A673 (cell line): ENCODE measurements at regions not wholly inside any gene's neighbourhood (a gene's known extent, or its start where the extent isn't known, plus 50 kb on each side); places are given as distances from the start of the nearest gene placed in this dataset.

ENCODE experiments used
- EZH2 ChIP-seq: fragments of 200-600 bp; sonication (generic); IDR thresholded peaks from 2 replicates; pipeline ENCODE4 v1.6.1; 2017; ENCODE audit warnings: borderline replicate concordance, low read depth, mild to moderate bottlenecking, mixed read lengths, antibody characterized with exemption, low read length; ENCODE audit not compliant: poor library complexity, severe bottlenecking
- TF ChIP-seq, protein P1 (sequence below): fragments of 300-800, 200-600 bp; sonication (generic); conservative IDR thresholded peaks from 2 replicates; pipeline ENCODE4 v1.5.1; 2017; ENCODE audit warnings: low read depth, mild to moderate bottlenecking, antibody characterized with exemption, low read length, moderate library complexity, mixed read lengths

DNA sequence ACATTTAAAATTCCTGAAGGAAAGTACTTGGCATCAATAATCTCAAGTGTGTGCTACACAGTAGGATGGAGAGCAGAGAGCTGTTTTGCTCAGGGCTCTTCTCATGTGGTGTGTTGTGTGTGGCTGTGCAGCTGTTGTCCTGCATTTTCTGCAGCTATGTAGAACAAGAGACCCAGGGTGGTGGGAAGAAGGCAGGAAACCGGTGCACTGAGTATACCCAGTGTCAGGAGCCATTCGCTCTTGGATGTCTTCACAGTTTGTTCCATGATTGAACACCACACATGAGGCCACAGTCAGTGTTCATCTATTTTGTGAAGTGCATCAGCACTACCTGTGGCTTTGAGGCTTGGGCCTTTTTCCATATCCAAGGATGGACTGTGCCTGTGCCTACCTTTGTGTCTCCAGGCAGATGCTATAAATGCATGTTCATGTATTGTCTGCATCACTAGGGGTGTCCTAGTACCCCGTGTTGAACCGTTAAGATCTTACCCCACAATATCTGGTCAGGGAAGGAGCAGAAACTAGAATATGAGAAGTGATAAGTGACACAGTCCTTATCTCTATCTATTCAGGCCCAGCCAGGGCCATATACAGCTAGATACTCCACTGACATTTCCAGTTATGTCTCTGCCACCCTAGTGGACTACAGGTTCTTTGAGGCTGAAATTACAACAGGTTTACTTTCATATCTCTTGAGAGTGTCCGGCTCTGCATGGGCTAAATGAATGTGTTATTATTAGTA, 194.3 kb downstream of the NR2F2 start:
- TF ChIP-seq EZH2 = no peak
- TF ChIP-seq, protein P1, sequence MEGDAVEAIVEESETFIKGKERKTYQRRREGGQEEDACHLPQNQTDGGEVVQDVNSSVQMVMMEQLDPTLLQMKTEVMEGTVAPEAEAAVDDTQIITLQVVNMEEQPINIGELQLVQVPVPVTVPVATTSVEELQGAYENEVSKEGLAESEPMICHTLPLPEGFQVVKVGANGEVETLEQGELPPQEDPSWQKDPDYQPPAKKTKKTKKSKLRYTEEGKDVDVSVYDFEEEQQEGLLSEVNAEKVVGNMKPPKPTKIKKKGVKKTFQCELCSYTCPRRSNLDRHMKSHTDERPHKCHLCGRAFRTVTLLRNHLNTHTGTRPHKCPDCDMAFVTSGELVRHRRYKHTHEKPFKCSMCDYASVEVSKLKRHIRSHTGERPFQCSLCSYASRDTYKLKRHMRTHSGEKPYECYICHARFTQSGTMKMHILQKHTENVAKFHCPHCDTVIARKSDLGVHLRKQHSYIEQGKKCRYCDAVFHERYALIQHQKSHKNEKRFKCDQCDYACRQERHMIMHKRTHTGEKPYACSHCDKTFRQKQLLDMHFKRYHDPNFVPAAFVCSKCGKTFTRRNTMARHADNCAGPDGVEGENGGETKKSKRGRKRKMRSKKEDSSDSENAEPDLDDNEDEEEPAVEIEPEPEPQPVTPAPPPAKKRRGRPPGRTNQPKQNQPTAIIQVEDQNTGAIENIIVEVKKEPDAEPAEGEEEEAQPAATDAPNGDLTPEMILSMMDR = no peak
